Nephron progenitor cell (in vitro differentiated cells): ENCODE measurements at regions not wholly inside any gene's neighbourhood (a gene's known extent, or its start where the extent isn't known, plus 50 kb on each side); places are given as distances from the start of the nearest gene placed in this dataset.

Source experiments
- DNase-seq: peaks from one replicate; pipeline ENCODE4 v3.0.0; 2021
- H3K27ac Mint-ChIP-seq: 2 replicates; pipeline ENCODE4 v1.8.0; 2021; ENCODE audit warnings: mild to moderate bottlenecking, moderate library complexity, mixed read lengths
- H3K27me3 Mint-ChIP-seq: 2 replicates; pipeline ENCODE4 v1.8.0; 2021; ENCODE audit warnings: mild to moderate bottlenecking, low read depth, mixed read lengths; ENCODE audit not compliant: poor library complexity
- H3K36me3 Mint-ChIP-seq: 2 replicates; pipeline ENCODE4 v1.8.0; 2021; ENCODE audit warnings: low read depth, mixed read lengths
- H3K4me1 Mint-ChIP-seq: 2 replicates; pipeline ENCODE4 v1.8.0; 2021; ENCODE audit warnings: mixed read lengths
- H3K4me3 Mint-ChIP-seq: 2 replicates; pipeline ENCODE4 v1.8.0; 2021; ENCODE audit warnings: mild to moderate bottlenecking, moderate library complexity, mixed read lengths
- H3K9me3 Mint-ChIP-seq: 2 replicates; pipeline ENCODE4 v1.8.0; 2021; ENCODE audit warnings: mild to moderate bottlenecking, moderate library complexity, mixed read lengths
- CTCF ChIP-seq: fragments of 200-600 bp; sonication (generic); IDR thresholded peaks from 2 replicates; pipeline ENCODE4 v1.5.0; 2021; ENCODE audit warnings: antibody characterized with exemption

- peaks cover 4% of the 10 kb centered on the region for H3K27me3 Mint-ChIP-seq
- H3K4me1 Mint-ChIP-seq = no peaks in the 10 kb centered on the region
- H3K36me3 Mint-ChIP-seq = no peaks in the 10 kb centered on the region
- TF ChIP-seq CTCF = no peak
- DNase-seq = no peak
- no peak overlapping the region for H3K4me3 Mint-ChIP-seq
- no peak overlapping the region for H3K27ac Mint-ChIP-seq
- H3K9me3 Mint-ChIP-seq = no peaks in the 10 kb centered on the region
Observed at GRCh38 chr7:31398815-31399214, 58.3 kb upstream of the NEUROD6 start.

GRCh38 chr7:31407178-31407676 lies 66.7 kb upstream of the NEUROD6 start:
- TF ChIP-seq CTCF = no peak
- no peaks in the 10 kb centered on the region for H3K4me1 Mint-ChIP-seq
- H3K27ac Mint-ChIP-seq = no peak overlapping the region
- H3K9me3 Mint-ChIP-seq = no peaks in the 10 kb centered on the region
- DNase-seq = no peak
- H3K27me3 Mint-ChIP-seq = peaks cover 7% of the 10 kb centered on the region
- no peak overlapping the region for H3K4me3 Mint-ChIP-seq
- H3K36me3 Mint-ChIP-seq = no peaks in the 10 kb centered on the region

- Mint-ChIP-seq H3K27ac (no peak overlapping the region), H3K4me1 (no peaks in the 10 kb centered on the region), H3K36me3 (no peaks in the 10 kb centered on the region), H3K9me3 (no peaks in the 10 kb centered on the region), H3K27me3 (peaks cover 11% of the 10 kb centered on the region), H3K4me3 (no peak overlapping the region)
- DNase-seq = no peak
- TF ChIP-seq CTCF = no peak
Observed at GRCh38 chr7:31408140-31408729, 67.7 kb upstream of the NEUROD6 start.

- Mint-ChIP-seq H3K27ac (no peak overlapping the region), H3K4me1 (no peaks in the 10 kb centered on the region), H3K36me3 (no peaks in the 10 kb centered on the region), H3K27me3 (peaks cover 6% of the 10 kb centered on the region), H3K4me3 (no peak overlapping the region), H3K9me3 (no peaks in the 10 kb centered on the region)
- no peak for TF ChIP-seq CTCF
- no peak for DNase-seq
Observed at GRCh38 chr7:31410265-31410664, 69.7 kb upstream of the NEUROD6 start.

- no peak for DNase-seq
- no peak for TF ChIP-seq CTCF
- no peaks in the 10 kb centered on the region for H3K36me3 Mint-ChIP-seq
- no peak overlapping the region for H3K27ac Mint-ChIP-seq
- H3K4me3 Mint-ChIP-seq = no peak overlapping the region
- H3K4me1 Mint-ChIP-seq = no peaks in the 10 kb centered on the region
- H3K9me3 Mint-ChIP-seq = no peaks in the 10 kb centered on the region
- peaks cover 6% of the 10 kb centered on the region for H3K27me3 Mint-ChIP-seq
Observed at GRCh38 chr7:31411416-31411815, 70.9 kb upstream of the NEUROD6 start.

- Mint-ChIP-seq H3K36me3 (no peaks in the 10 kb centered on the region), H3K27ac (no peak overlapping the region), H3K27me3 (peaks cover 6% of the 10 kb centered on the region), H3K9me3 (no peaks in the 10 kb centered on the region), H3K4me1 (no peaks in the 10 kb centered on the region), H3K4me3 (no peak overlapping the region)
- DNase-seq = no peak
- no peak for TF ChIP-seq CTCF
Observed at GRCh38 chr7:31413766-31414165, 73.2 kb upstream of the NEUROD6 start.
